SK-N-SH treated with all-trans-retinoic acid at 6 μM for 48 hours (cell line): ENCODE measurements at regions not wholly inside any gene's neighbourhood (a gene's known extent, or its start where the extent isn't known, plus 50 kb on each side); places are given as distances from the start of the nearest gene placed in this dataset.

Source experiments
- CSDC2 ChIP-seq: fragments of 250-450 bp; sonication (Bioruptor Pico); IDR thresholded peaks from 2 replicates; pipeline ENCODE4 v1.5.0; 2020; ENCODE audit warnings: mild to moderate bottlenecking, moderate library complexity
- PATZ1 ChIP-seq: fragments of 250-450 bp; sonication (Bioruptor Pico); IDR thresholded peaks from 2 replicates; pipeline ENCODE4 v1.8.0; 2020; ENCODE audit warnings: mild to moderate bottlenecking, moderate library complexity, borderline replicate concordance
- ZFP3 ChIP-seq: fragments of 250-450 bp; sonication (Bioruptor Pico); IDR thresholded peaks from 2 replicates; pipeline ENCODE4 v1.5.0; 2020; ENCODE audit warnings: mild to moderate bottlenecking, moderate library complexity

- TF ChIP-seq PATZ1 (CRISPR knock-in tag) (no peak), ZFP3 (CRISPR knock-in tag) (no peak), CSDC2 (CRISPR knock-in tag) (no peak)
These were observed 301.1 kb downstream of the IRF8 start for GRCh38 chr16:86199871-86200695.
